ENCODE measurements at regions not wholly inside any gene's neighbourhood (a gene's known extent, or its start where the extent isn't known, plus 50 kb on each side); places are given as distances from the start of the nearest gene placed in this dataset.

- Histone ChIP-seq H3K4me1 (ENCODE audit: insufficient read depth, low read length, poor library complexity, severe bottlenecking) (no peaks in the 10 kb centered on the region), H3K9me3 (ENCODE audit: low read depth, low read length, poor library complexity, severe bottlenecking) (no peaks in the 10 kb centered on the region), H3K27me3 (replicated peaks; ENCODE audit: insufficient read depth, low read depth, low read length, poor library complexity) (no peaks in the 10 kb centered on the region), H3K4me3 (ENCODE audit: low read depth, low read length, poor library complexity, severe bottlenecking) (no peak overlapping the region), H3K36me3 (ENCODE audit: insufficient read depth, low read length, poor library complexity, severe bottlenecking) (no peaks in the 10 kb centered on the region), H3K27ac (ENCODE audit: low read depth, low read length, poor library complexity, severe bottlenecking) (no peak overlapping the region)
- no peak for DNase-seq (ENCODE audit: low spot score)
- BruUV-seq (replicated peaks) = no TSS peak
- intact Hi-C loops (cut with micrococcal nuclease; ENCODE audit: unreplicated experiment) = no loop called here
- TF ChIP-seq EZH2 (IDR thresholded peaks at IDR 0.05; ENCODE audit: borderline replicate concordance, low read depth, low read length, poor library complexity, severe bottlenecking) (no peak), CTCF (conservative IDR thresholded peaks at IDR 0.05; ENCODE audit: low read depth, low read length) (no peak)
- ChIA-PET POLR2A (ENCODE audit: low non-redundant PET) (no interaction called here), CTCF (no interaction called here)
These were observed 114.7 kb downstream of the ANKRD60 start for GRCh38 chr20:58113716-58114115.

- TF ChIP-seq CTCF (conservative IDR thresholded peaks at IDR 0.05; ENCODE audit: low read depth, low read length) (no peak), EZH2 (IDR thresholded peaks at IDR 0.05; ENCODE audit: borderline replicate concordance, low read depth, low read length, poor library complexity, severe bottlenecking) (no peak)
- Histone ChIP-seq H3K4me1 (ENCODE audit: insufficient read depth, low read length, poor library complexity, severe bottlenecking) (no peaks in the 10 kb centered on the region), H3K27ac (ENCODE audit: low read depth, low read length, poor library complexity, severe bottlenecking) (no peak overlapping the region), H3K27me3 (replicated peaks; ENCODE audit: insufficient read depth, low read depth, low read length, poor library complexity) (no peaks in the 10 kb centered on the region), H3K4me3 (ENCODE audit: low read depth, low read length, poor library complexity, severe bottlenecking) (no peak overlapping the region), H3K9me3 (ENCODE audit: low read depth, low read length, poor library complexity, severe bottlenecking) (no peaks in the 10 kb centered on the region), H3K36me3 (ENCODE audit: insufficient read depth, low read length, poor library complexity, severe bottlenecking) (no peaks in the 10 kb centered on the region)
- no TSS peak for BruUV-seq (replicated peaks)
- DNase-seq (ENCODE audit: low spot score) = peak; percentile 61
- CTCF ChIA-PET = no interaction called here
- intact Hi-C loops (cut with micrococcal nuclease; ENCODE audit: unreplicated experiment) = no loop called here
- POLR2A ChIA-PET (ENCODE audit: low non-redundant PET) = interaction anchor here (0.6 kb wide), 1 partner anchor 148 kb away, joined by 4 read pairs; no protein-coding TSS in a partner anchor
These were observed 116.3 kb downstream of the ANKRD60 start for GRCh38 chr20:58112017-58112781.

- Histone ChIP-seq H3K27ac (ENCODE audit: low read depth, low read length, poor library complexity, severe bottlenecking) (no peak overlapping the region), H3K4me3 (ENCODE audit: low read depth, low read length, poor library complexity, severe bottlenecking) (no peak overlapping the region), H3K27me3 (replicated peaks; ENCODE audit: insufficient read depth, low read depth, low read length, poor library complexity) (no peaks in the 10 kb centered on the region), H3K36me3 (ENCODE audit: insufficient read depth, low read length, poor library complexity, severe bottlenecking) (no peaks in the 10 kb centered on the region), H3K9me3 (ENCODE audit: low read depth, low read length, poor library complexity, severe bottlenecking) (no peaks in the 10 kb centered on the region), H3K4me1 (ENCODE audit: insufficient read depth, low read length, poor library complexity, severe bottlenecking) (no peaks in the 10 kb centered on the region)
- no peak for DNase-seq (ENCODE audit: low spot score)
- CTCF ChIA-PET = no interaction called here
- TF ChIP-seq CTCF (conservative IDR thresholded peaks at IDR 0.05; ENCODE audit: low read depth, low read length) (no peak), EZH2 (IDR thresholded peaks at IDR 0.05; ENCODE audit: borderline replicate concordance, low read depth, low read length, poor library complexity, severe bottlenecking) (no peak)
- intact Hi-C loops (cut with micrococcal nuclease; ENCODE audit: unreplicated experiment) = no loop called here
- POLR2A ChIA-PET (ENCODE audit: low non-redundant PET) = interaction anchor here (0.6 kb wide), 1 partner anchor 148 kb away, joined by 4 read pairs; no protein-coding TSS in a partner anchor
- BruUV-seq (replicated peaks) = no TSS peak
These were observed 117.0 kb downstream of the ANKRD60 start for GRCh38 chr20:58111310-58112016.
